OCI-LY3 (cell line): ENCODE measurements at regions not wholly inside any gene's neighbourhood (a gene's known extent, or its start where the extent isn't known, plus 50 kb on each side); places are given as distances from the start of the nearest gene placed in this dataset.

Experiments
- EZH2phosphoT487 ChIP-seq: fragments of 200-600 bp; shearing (Covaris generic); IDR thresholded peaks from 2 replicates; pipeline ENCODE4 v1.6.1; 2018; ENCODE audit warnings: antibody characterized with exemption, mixed run types, low read depth
- TF ChIP-seq, protein P1 (sequence below): fragments of 200-600, 300-600 bp; sonication (generic); IDR thresholded peaks from 2 replicates; pipeline ENCODE4 v1.5.1; 2014; ENCODE audit warnings: antibody characterized with exemption, low read length, low read depth

DNA sequence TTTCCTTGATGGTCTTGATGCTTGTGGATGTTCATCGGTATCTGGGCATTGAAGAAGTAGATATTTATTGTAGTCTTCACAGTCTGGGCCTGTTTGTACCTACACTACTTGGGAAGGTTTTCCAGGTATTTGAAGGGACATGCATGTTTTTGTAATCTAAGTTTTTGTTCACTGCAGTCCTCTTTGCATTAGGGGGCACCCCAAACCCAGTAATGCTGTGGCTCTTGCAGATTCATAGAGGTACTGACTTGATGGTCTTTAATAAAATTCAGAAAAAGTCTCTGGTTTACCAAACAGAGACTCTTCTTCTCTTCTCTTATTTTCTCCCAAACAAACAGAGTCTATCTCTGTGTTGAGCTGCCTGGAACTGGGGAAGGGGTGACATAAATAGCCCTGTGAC lies 150.9 kb upstream of the SLC16A7 start:
- TF ChIP-seq, protein P1, sequence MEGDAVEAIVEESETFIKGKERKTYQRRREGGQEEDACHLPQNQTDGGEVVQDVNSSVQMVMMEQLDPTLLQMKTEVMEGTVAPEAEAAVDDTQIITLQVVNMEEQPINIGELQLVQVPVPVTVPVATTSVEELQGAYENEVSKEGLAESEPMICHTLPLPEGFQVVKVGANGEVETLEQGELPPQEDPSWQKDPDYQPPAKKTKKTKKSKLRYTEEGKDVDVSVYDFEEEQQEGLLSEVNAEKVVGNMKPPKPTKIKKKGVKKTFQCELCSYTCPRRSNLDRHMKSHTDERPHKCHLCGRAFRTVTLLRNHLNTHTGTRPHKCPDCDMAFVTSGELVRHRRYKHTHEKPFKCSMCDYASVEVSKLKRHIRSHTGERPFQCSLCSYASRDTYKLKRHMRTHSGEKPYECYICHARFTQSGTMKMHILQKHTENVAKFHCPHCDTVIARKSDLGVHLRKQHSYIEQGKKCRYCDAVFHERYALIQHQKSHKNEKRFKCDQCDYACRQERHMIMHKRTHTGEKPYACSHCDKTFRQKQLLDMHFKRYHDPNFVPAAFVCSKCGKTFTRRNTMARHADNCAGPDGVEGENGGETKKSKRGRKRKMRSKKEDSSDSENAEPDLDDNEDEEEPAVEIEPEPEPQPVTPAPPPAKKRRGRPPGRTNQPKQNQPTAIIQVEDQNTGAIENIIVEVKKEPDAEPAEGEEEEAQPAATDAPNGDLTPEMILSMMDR, result peak; percentile 67
- no peak for TF ChIP-seq EZH2phosphoT487
